GM12878 (cell line): ENCODE measurements at regions not wholly inside any gene's neighbourhood (a gene's known extent, or its start where the extent isn't known, plus 50 kb on each side); places are given as distances from the start of the nearest gene placed in this dataset.

Source experiments
- CBX5 ChIP-seq: sonication (generic); IDR thresholded peaks from 2 replicates; pipeline ENCODE4 v1.6.1; 2016; ENCODE audit warnings: low read depth, moderate library complexity, mild to moderate bottlenecking, inconsistent platforms
- CREB1 ChIP-seq: IDR thresholded peaks from 2 replicates; pipeline ENCODE4 v1.6.1; 2012; ENCODE audit warnings: low read depth, mild to moderate bottlenecking, inconsistent platforms
- EED ChIP-seq: sonication (generic); IDR thresholded peaks from 2 replicates; pipeline ENCODE4 v1.6.1; 2016; ENCODE audit warnings: antibody characterized with exemption, low read depth
- SP1 ChIP-seq: IDR thresholded peaks from one replicate; pipeline ENCODE4 v1.6.1; 2011; ENCODE audit warnings: low read depth, low read length
- TF ChIP-seq, protein P1 (sequence below), 3 experiments: IDR thresholded peaks in 2 of 3; conservative IDR thresholded peaks in 1 of 3; 2 replicates each; pipeline ENCODE4 v1.5.1; 2011; ENCODE audit warnings: low read depth in 3 of 3, low read length in 3 of 3, mild to moderate bottlenecking in 3 of 3, control low read depth in 2 of 3, moderate library complexity in 2 of 3, inconsistent platforms in 1 of 3, mixed read lengths in 1 of 3; ENCODE audit not compliant: control insufficient read depth in 2 of 3, insufficient read depth in 1 of 3; ENCODE audit errors: extremely low read depth in 1 of 3
- TF ChIP-seq, protein P2 (sequence below): IDR thresholded peaks from 2 replicates; pipeline ENCODE4 v1.6.1; 2011; ENCODE audit warnings: low read depth, mild to moderate bottlenecking, low read length, moderate library complexity, borderline replicate concordance; ENCODE audit errors: extremely low read depth
- TF ChIP-seq, protein P3 (sequence below): IDR thresholded peaks from 2 replicates; pipeline ENCODE4 v1.6.1; 2012; ENCODE audit warnings: mild to moderate bottlenecking, low read depth, low read length
- TF ChIP-seq, protein P4 (sequence below): IDR thresholded peaks from 2 replicates; pipeline ENCODE4 v1.6.1; 2011; ENCODE audit warnings: borderline replicate concordance, low read depth, mild to moderate bottlenecking, moderate library complexity, mixed read lengths, low read length; ENCODE audit not compliant: insufficient read depth; ENCODE audit errors: extremely low read length
- TF ChIP-seq, protein P5 (sequence below): IDR thresholded peaks from 2 replicates; pipeline ENCODE4 v1.6.1; 2012; ENCODE audit warnings: low read depth, low read length, improper control_type of control experiment

DNA sequence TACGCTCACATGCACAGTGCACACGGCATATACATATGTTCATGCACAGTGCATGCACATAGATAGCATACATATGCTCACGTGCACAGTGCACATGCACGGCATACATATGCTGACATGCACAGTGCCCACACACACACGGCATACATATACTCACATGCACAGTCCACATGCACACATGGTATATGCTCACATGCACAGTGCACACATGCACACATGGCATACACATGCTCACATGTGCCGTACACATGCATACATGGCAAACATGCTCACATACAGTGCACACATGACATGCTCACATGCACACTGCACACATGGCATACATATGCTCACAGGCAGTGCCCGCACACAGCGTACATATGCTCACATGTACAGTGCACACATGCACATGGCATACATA is 97.7 kb upstream of the CTDP1 start:
- TF ChIP-seq, protein P1, sequence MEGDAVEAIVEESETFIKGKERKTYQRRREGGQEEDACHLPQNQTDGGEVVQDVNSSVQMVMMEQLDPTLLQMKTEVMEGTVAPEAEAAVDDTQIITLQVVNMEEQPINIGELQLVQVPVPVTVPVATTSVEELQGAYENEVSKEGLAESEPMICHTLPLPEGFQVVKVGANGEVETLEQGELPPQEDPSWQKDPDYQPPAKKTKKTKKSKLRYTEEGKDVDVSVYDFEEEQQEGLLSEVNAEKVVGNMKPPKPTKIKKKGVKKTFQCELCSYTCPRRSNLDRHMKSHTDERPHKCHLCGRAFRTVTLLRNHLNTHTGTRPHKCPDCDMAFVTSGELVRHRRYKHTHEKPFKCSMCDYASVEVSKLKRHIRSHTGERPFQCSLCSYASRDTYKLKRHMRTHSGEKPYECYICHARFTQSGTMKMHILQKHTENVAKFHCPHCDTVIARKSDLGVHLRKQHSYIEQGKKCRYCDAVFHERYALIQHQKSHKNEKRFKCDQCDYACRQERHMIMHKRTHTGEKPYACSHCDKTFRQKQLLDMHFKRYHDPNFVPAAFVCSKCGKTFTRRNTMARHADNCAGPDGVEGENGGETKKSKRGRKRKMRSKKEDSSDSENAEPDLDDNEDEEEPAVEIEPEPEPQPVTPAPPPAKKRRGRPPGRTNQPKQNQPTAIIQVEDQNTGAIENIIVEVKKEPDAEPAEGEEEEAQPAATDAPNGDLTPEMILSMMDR (IDR thresholded peaks at IDR 0.05 in 2 of 3, conservative IDR thresholded peaks at IDR 0.05 in 1 of 3; ENCODE audit: control insufficient read depth in 2 of 3, extremely low read depth in 1 of 3, insufficient read depth in 1 of 3, low read depth in 3 of 3, low read length in 3 of 3): no peak
- TF ChIP-seq SP1 (no peak), EED (no peak), CBX5 (no peak), CREB1 (no peak)
- TF ChIP-seq, protein P2, sequence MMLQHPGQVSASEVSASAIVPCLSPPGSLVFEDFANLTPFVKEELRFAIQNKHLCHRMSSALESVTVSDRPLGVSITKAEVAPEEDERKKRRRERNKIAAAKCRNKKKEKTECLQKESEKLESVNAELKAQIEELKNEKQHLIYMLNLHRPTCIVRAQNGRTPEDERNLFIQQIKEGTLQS: no peak
- TF ChIP-seq, protein P3, sequence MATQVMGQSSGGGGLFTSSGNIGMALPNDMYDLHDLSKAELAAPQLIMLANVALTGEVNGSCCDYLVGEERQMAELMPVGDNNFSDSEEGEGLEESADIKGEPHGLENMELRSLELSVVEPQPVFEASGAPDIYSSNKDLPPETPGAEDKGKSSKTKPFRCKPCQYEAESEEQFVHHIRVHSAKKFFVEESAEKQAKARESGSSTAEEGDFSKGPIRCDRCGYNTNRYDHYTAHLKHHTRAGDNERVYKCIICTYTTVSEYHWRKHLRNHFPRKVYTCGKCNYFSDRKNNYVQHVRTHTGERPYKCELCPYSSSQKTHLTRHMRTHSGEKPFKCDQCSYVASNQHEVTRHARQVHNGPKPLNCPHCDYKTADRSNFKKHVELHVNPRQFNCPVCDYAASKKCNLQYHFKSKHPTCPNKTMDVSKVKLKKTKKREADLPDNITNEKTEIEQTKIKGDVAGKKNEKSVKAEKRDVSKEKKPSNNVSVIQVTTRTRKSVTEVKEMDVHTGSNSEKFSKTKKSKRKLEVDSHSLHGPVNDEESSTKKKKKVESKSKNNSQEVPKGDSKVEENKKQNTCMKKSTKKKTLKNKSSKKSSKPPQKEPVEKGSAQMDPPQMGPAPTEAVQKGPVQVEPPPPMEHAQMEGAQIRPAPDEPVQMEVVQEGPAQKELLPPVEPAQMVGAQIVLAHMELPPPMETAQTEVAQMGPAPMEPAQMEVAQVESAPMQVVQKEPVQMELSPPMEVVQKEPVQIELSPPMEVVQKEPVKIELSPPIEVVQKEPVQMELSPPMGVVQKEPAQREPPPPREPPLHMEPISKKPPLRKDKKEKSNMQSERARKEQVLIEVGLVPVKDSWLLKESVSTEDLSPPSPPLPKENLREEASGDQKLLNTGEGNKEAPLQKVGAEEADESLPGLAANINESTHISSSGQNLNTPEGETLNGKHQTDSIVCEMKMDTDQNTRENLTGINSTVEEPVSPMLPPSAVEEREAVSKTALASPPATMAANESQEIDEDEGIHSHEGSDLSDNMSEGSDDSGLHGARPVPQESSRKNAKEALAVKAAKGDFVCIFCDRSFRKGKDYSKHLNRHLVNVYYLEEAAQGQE: no peak
- TF ChIP-seq, protein P4, sequence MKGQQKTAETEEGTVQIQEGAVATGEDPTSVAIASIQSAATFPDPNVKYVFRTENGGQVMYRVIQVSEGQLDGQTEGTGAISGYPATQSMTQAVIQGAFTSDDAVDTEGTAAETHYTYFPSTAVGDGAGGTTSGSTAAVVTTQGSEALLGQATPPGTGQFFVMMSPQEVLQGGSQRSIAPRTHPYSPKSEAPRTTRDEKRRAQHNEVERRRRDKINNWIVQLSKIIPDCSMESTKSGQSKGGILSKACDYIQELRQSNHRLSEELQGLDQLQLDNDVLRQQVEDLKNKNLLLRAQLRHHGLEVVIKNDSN: no peak
- TF ChIP-seq, protein P5, sequence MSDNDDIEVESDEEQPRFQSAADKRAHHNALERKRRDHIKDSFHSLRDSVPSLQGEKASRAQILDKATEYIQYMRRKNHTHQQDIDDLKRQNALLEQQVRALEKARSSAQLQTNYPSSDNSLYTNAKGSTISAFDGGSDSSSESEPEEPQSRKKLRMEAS: no peak
